HG03280 (cell line): ENCODE measurements at regions not wholly inside any gene's neighbourhood (a gene's known extent, or its start where the extent isn't known, plus 50 kb on each side); places are given as distances from the start of the nearest gene placed in this dataset.
"Not testable (repeated sequence)": the region's sequence is repeated elsewhere in the genome, so short reads cannot be mapped to it uniquely, and the experiment has no call there.

Experiments
- ATAC-seq: cut with Tn5 transposase; IDR thresholded peaks from one replicate; pipeline ENCODE4 v1.9.1; 2021; ENCODE audit warnings: mild to moderate bottlenecking, moderate library complexity; ENCODE audit not compliant: unreplicated experiment

GRCh38 chr13:24617256-24618010 is 62.8 kb upstream of the ATP12A start:
- no peak for ATAC-seq

- peak; percentile 89 for ATAC-seq
Measured at GRCh38 chr13:24618011-24618955, 61.9 kb upstream of the ATP12A start.

GRCh38 chr13:24619282-24619681 is 60.9 kb upstream of the ATP12A start:
- ATAC-seq: no peak

- ATAC-seq: not testable (repeated sequence)
Measured at GRCh38 chr13:24622481-24623148, 57.6 kb upstream of the ATP12A start.

- ATAC-seq: no peak
Measured at GRCh38 chr13:24623149-24623665, 57.0 kb upstream of the ATP12A start.

GRCh38 chr13:24624363-24624762 is 55.8 kb upstream of the ATP12A start:
- ATAC-seq: no peak

- no peak for ATAC-seq
Measured at GRCh38 chr13:24624801-24625231, 55.4 kb upstream of the ATP12A start.

- peak; percentile 47 for ATAC-seq
Measured at GRCh38 chr13:24625331-24625731, 54.9 kb upstream of the ATP12A start.

GRCh38 chr13:24625870-24626849 is 54.0 kb upstream of the ATP12A start:
- peak; percentile 58 for ATAC-seq

- ATAC-seq: no peak
Measured at GRCh38 chr13:24627090-24627714, 53.0 kb upstream of the ATP12A start.

GRCh38 chr13:24627946-24628345 is 52.3 kb upstream of the ATP12A start:
- ATAC-seq: no peak

- no peak for ATAC-seq
Measured at GRCh38 chr13:24629320-24629719, 50.9 kb upstream of the ATP12A start.

- ATAC-seq: no peak
Measured at GRCh38 chr13:24630121-24630520, 50.1 kb upstream of the ATP12A start.
